Caco-2 (cell line): ENCODE measurements at regions not wholly inside any gene's neighbourhood (a gene's known extent, or its start where the extent isn't known, plus 50 kb on each side); places are given as distances from the start of the nearest gene placed in this dataset.

ENCODE experiments used
- BruUV-seq: library from RNA; stranded (reverse); fragments of 400-500 nt; replicated peaks from 2 replicates; lab custom pipeline; 2021; lab: Mats Ljungman, UMichigan
- CTCF ChIA-PET: fragments of 300-600 bp; sonication (Branson Sonifier 250); formaldehyde crosslinking; loops from one replicate; lab custom pipeline; 2022; ENCODE audit warnings: antibody characterized with exemption; lab: Charles Lee
- POLR2A ChIA-PET: fragments of 300-600 bp; sonication (Branson Sonifier 250); formaldehyde crosslinking; loops from one replicate; lab custom pipeline; 2022; ENCODE audit warnings: antibody characterized with exemption; lab: Charles Lee
- DNase-seq, 2 experiments: peaks; one replicate each; pipeline versions ENCODE4 v3.0.0 to v3.0.0-alpha.2; 2020 to 2022
- H3K27me3 ChIP-seq: replicated peaks from 2 replicates; pipeline ENCODE4 v1.6.0; 2011; ENCODE audit warnings: low read length; ENCODE audit not compliant: control insufficient read depth, insufficient read depth
- H3K36me3 ChIP-seq: 2 replicates; pipeline ENCODE4 v1.5.1; 2011; ENCODE audit warnings: low read length; ENCODE audit not compliant: control insufficient read depth, insufficient read depth
- H3K4me1 ChIP-seq: fragments of 250-450 bp; sonication (Bioruptor Pico); 2 replicates; pipeline ENCODE4 v1.5.1; 2020; ENCODE audit warnings: mild to moderate bottlenecking
- H3K4me3 ChIP-seq: 2 replicates; pipeline ENCODE4 v1.5.1; 2011; ENCODE audit warnings: low read depth, mild to moderate bottlenecking, control low read depth, low read length
- H3K9me3 ChIP-seq: fragments of 250-450 bp; sonication (Bioruptor Pico); 2 replicates; pipeline ENCODE4 v1.5.1; 2020; ENCODE audit warnings: mild to moderate bottlenecking, moderate library complexity
- H3K27ac Mint-ChIP-seq: one replicate; pipeline ENCODE4 v1.8.0; 2022; ENCODE audit warnings: mixed read lengths; ENCODE audit not compliant: unreplicated experiment
- H3K27me3 Mint-ChIP-seq: one replicate; pipeline ENCODE4 v1.8.0; 2022; ENCODE audit warnings: mixed read lengths; ENCODE audit not compliant: insufficient read depth, unreplicated experiment
- H3K36me3 Mint-ChIP-seq: one replicate; pipeline ENCODE4 v1.8.0; 2022; ENCODE audit warnings: mild to moderate bottlenecking, mixed read lengths; ENCODE audit not compliant: insufficient read depth, unreplicated experiment
- H3K4me1 Mint-ChIP-seq: one replicate; pipeline ENCODE4 v1.8.0; 2022; ENCODE audit warnings: low read depth, mixed read lengths; ENCODE audit not compliant: unreplicated experiment
- H3K4me3 Mint-ChIP-seq: one replicate; pipeline ENCODE4 v1.8.0; 2022; ENCODE audit warnings: mild to moderate bottlenecking, moderate library complexity, mixed read lengths; ENCODE audit not compliant: unreplicated experiment
- H3K9me3 Mint-ChIP-seq: one replicate; pipeline ENCODE4 v1.8.0; 2022; ENCODE audit warnings: mixed read lengths; ENCODE audit not compliant: unreplicated experiment
- intact Hi-C: fragments of 100-400 bp; cut with micrococcal nuclease; formaldehyde crosslinking; loops from one replicate; pipeline ENCODE4 v1.10.0; 2022; ENCODE audit not compliant: unreplicated experiment
- TF ChIP-seq, protein P1 (sequence below), 2 experiments: fragments of 200-600 bp in 1 of 2; IDR thresholded peaks; 1 replicate in 1 of 2; 2 replicates in 1 of 2; pipeline versions ENCODE4 v1.5.1 to v1.8.0; 2011 to 2022; ENCODE audit warnings: antibody characterized with exemption in 1 of 2, control low read depth in 1 of 2, inconsistent platforms in 1 of 2, low read depth in 1 of 2, low read length in 1 of 2, mild to moderate bottlenecking in 1 of 2, moderate library complexity in 1 of 2; ENCODE audit not compliant: insufficient read depth in 1 of 2, severe bottlenecking in 1 of 2, unreplicated experiment in 1 of 2

DNA sequence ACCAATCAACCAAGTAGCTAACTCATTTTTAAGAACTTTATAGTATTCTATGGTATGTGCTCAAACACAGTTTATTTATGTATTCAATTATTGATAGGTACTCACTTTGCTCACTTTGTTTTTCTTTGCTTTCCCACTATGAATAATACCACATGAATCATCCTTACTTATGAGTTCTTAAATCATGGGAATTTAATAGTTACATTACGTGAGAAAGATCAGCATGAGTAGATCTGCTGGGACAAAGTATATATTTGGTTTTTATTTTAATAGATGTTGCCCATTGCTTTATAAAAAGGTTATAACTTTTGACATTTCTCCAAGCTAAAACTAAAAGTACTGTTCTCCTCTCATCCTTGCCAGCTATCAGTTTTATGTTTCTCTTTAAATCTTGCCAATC is 390.7 kb downstream of the LRATD1 start:
- H3K9me3 ChIP-seq, result no peaks in the 10 kb centered on the region
- no peak overlapping the region for H3K27ac Mint-ChIP-seq
- ChIA-PET CTCF (no interaction called here), POLR2A (no interaction called here)
- H3K4me1 Mint-ChIP-seq, result no peaks in the 10 kb centered on the region
- no peaks in the 10 kb centered on the region for H3K4me1 ChIP-seq
- peaks cover 2% of the 10 kb centered on the region for H3K27me3 Mint-ChIP-seq
- BruUV-seq, result no TSS peak
- no peaks in the 10 kb centered on the region for H3K27me3 ChIP-seq
- H3K4me3 Mint-ChIP-seq, result no peak overlapping the region
- intact Hi-C loops, result no loop called here
- no peaks in the 10 kb centered on the region for H3K36me3 ChIP-seq
- TF ChIP-seq, protein P1, sequence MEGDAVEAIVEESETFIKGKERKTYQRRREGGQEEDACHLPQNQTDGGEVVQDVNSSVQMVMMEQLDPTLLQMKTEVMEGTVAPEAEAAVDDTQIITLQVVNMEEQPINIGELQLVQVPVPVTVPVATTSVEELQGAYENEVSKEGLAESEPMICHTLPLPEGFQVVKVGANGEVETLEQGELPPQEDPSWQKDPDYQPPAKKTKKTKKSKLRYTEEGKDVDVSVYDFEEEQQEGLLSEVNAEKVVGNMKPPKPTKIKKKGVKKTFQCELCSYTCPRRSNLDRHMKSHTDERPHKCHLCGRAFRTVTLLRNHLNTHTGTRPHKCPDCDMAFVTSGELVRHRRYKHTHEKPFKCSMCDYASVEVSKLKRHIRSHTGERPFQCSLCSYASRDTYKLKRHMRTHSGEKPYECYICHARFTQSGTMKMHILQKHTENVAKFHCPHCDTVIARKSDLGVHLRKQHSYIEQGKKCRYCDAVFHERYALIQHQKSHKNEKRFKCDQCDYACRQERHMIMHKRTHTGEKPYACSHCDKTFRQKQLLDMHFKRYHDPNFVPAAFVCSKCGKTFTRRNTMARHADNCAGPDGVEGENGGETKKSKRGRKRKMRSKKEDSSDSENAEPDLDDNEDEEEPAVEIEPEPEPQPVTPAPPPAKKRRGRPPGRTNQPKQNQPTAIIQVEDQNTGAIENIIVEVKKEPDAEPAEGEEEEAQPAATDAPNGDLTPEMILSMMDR (IDR thresholded peaks at IDR 0.05; ENCODE audit: insufficient read depth in 1 of 2, low read depth in 1 of 2, low read length in 1 of 2, severe bottlenecking in 1 of 2, unreplicated experiment in 1 of 2), result no peak
- H3K36me3 Mint-ChIP-seq, result no peaks in the 10 kb centered on the region
- no peaks in the 10 kb centered on the region for H3K9me3 Mint-ChIP-seq
- no peak for DNase-seq
- H3K4me3 ChIP-seq, result no peak overlapping the region

DNA sequence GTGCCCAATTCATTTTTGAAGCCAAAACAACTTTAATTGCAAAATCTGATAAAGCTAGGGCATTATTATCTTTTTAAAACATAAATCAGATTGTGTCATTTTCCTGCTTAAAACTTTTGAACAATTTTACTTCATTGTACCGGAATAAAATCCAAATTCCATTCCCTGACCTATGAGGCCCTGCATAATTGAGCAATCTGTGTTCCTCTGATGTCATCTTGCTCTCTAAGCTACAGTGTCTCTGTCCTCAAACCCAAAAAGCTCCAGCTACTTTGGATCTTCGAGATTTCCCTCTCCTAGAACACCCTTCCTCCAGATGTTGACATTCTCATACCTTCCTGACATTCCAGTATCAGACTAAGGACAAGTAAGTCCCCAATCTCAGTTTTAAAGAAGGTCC is 395.9 kb downstream of the LRATD1 start:
- Histone ChIP-seq H3K4me1 (no peaks in the 10 kb centered on the region), H3K9me3 (no peaks in the 10 kb centered on the region), H3K4me3 (no peak overlapping the region), H3K27me3 (no peaks in the 10 kb centered on the region), H3K36me3 (no peaks in the 10 kb centered on the region)
- Mint-ChIP-seq H3K4me3 (no peak overlapping the region), H3K27me3 (peaks cover 11% of the 10 kb centered on the region), H3K9me3 (no peaks in the 10 kb centered on the region), H3K36me3 (no peaks in the 10 kb centered on the region), H3K27ac (no peak overlapping the region), H3K4me1 (no peaks in the 10 kb centered on the region)
- intact Hi-C loops, result no loop called here
- no peak for DNase-seq
- ChIA-PET CTCF (no interaction called here), POLR2A (no interaction called here)
- BruUV-seq, result no TSS peak
- TF ChIP-seq, protein P1 (IDR thresholded peaks at IDR 0.05; ENCODE audit: insufficient read depth in 1 of 2, low read depth in 1 of 2, low read length in 1 of 2, severe bottlenecking in 1 of 2, unreplicated experiment in 1 of 2), result no peak

DNA sequence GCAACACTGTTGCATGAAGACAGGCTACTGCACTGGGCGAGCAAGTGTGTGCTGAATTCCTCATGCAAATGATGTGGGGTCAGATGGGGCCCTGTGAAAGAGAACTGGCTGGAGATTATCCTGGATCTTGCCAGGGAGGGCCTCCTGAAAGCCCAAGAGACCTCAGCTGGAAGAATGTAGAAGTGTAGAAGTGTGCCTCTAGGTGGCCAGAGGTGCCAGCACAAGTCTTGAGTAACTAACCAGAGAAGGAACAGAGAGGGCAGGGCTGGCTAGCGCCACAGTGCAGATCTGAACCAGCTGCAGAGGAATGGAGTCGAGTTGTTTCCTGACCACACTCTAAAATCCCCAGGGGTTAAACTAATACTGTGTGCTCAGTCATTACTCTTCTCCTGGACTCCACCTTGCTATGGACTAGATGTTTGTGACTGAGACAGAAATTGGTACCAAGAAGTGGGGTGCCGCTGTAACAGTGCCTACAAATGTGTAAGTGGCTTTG is 399.3 kb downstream of the LRATD1 start:
- BruUV-seq, result no TSS peak
- Mint-ChIP-seq H3K27ac (no peak overlapping the region), H3K4me3 (no peak overlapping the region), H3K27me3 (peaks cover 16% of the 10 kb centered on the region), H3K9me3 (no peaks in the 10 kb centered on the region), H3K4me1 (no peaks in the 10 kb centered on the region), H3K36me3 (no peaks in the 10 kb centered on the region)
- Histone ChIP-seq H3K4me1 (no peaks in the 10 kb centered on the region), H3K4me3 (no peak overlapping the region), H3K36me3 (no peaks in the 10 kb centered on the region), H3K9me3 (no peaks in the 10 kb centered on the region), H3K27me3 (no peaks in the 10 kb centered on the region)
- TF ChIP-seq, protein P1 (IDR thresholded peaks at IDR 0.05; ENCODE audit: insufficient read depth in 1 of 2, low read depth in 1 of 2, low read length in 1 of 2, severe bottlenecking in 1 of 2, unreplicated experiment in 1 of 2), result no peak
- intact Hi-C loops, result no loop called here
- DNase-seq, result peak in 1 of 2 experiments; percentile 9
- CTCF ChIA-PET, result no interaction called here
- POLR2A ChIA-PET, result no interaction called here
